Breast epithelium (tissue), 4 donors: ENCODE measurements at regions not wholly inside any gene's neighbourhood (a gene's known extent, or its start where the extent isn't known, plus 50 kb on each side); places are given as distances from the start of the nearest gene placed in this dataset.

Experiments
- DNase-seq, 2 donors: peaks; one replicate each; pipeline ENCODE4 v3.0.0-alpha.2; 2019; ENCODE audit warnings: low spot score in 2 of 2
- H3K27ac ChIP-seq, 2 donors: fragments of 200-600 bp; sonication (generic) in 1 of 2; one replicate each; pipeline ENCODE4 v1.5.1; 2016 to 2019; ENCODE audit warnings: mild to moderate bottlenecking in 1 of 2
- H3K27me3 ChIP-seq, 2 donors: fragments of 200-600 bp; sonication (generic) in 1 of 2; one replicate each; pipeline versions ENCODE4 v1.5.1 to v1.6.0; 2017 to 2019; ENCODE audit warnings: control low read depth in 1 of 2, mild to moderate bottlenecking in 1 of 2
- H3K36me3 ChIP-seq: fragments of 200-600 bp; one replicate; pipeline ENCODE4 v1.5.1; 2019
- H3K4me1 ChIP-seq, 2 donors: fragments of 200-600 bp; sonication (generic); one replicate each; pipeline ENCODE4 v1.5.1; 2016 to 2019; ENCODE audit warnings: control low read depth in 1 of 2
- H3K4me3 ChIP-seq, 3 donors: fragments of 200-600 bp; sonication (generic); 1 replicate in 2 of 3; 2 replicates in 1 of 3; pipeline ENCODE4 v1.5.1; 2016 to 2019; ENCODE audit warnings: mild to moderate bottlenecking in 3 of 3, moderate library complexity in 2 of 3
- H3K9me3 ChIP-seq, 2 donors: fragments of 200-600 bp; sonication (generic) in 1 of 2; one replicate each; pipeline ENCODE4 v1.5.1; 2016 to 2019; ENCODE audit warnings: control low read depth in 1 of 2
- POLR2A ChIP-seq: fragments of 450-650 bp; IDR thresholded peaks from one replicate; pipeline ENCODE4 v1.6.1; 2016; ENCODE audit warnings: antibody characterized with exemption, mild to moderate bottlenecking, moderate library complexity
- POLR2AphosphoS5 ChIP-seq, 3 donors: sonication (generic); formaldehyde crosslinking; IDR thresholded peaks; one replicate each; pipeline ENCODE4 v1.6.1; 2017; ENCODE audit warnings: antibody characterized with exemption in 3 of 3
- intact Hi-C: fragments of 100-400 bp; cut with DNase I; formaldehyde crosslinking; loops from one replicate; pipeline ENCODE4 v1.15.1; 2023; ENCODE audit warnings: low total_unique reads
- TF ChIP-seq, protein P1 (sequence below), 3 donors: fragments of 450-650 bp; IDR thresholded peaks; one replicate each; pipeline ENCODE4 v1.5.1; 2016 to 2017; ENCODE audit warnings: antibody characterized with exemption in 3 of 3, mild to moderate bottlenecking in 3 of 3, moderate library complexity in 3 of 3

DNA sequence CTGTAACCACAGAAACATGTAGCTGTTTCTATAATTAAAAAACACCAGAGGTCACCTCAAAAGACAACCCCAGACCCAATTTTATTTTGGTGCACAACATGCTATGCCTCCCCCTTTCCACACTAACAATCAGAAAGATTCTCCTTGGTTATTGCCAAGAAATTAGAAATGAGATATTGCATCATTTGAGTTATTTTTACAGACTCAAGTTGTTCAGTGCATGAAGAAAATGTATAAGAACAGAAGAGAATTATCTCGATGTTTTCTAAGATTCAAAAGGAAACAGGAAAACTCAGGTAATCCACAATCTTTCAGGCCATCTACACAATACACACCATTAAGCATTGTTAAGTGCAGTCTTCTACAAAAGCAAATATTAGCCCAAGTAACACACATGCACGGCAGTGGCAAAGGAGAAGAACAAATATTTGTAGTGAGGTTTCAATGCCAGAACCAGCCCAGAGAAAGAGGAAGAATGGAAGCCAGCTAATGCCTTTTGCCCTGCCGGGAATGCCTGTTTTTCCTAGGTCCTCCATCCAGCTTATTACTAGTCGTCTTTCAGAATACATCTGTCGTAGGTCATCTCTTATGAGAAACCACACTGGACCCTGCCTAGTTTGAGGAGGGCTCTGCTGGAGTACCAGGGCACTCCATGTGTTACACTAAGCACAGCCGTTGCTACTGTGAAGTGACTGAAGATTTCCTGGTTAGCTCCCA, 67.6 kb upstream of the C1GALT1 start:
- Histone ChIP-seq H3K27ac (no peak overlapping the region), H3K9me3 (no peaks in the 10 kb centered on the region), H3K27me3 (no peaks in the 10 kb centered on the region), H3K4me3 (no peak overlapping the region), H3K36me3 (no peaks in the 10 kb centered on the region), H3K4me1 (no peaks in the 10 kb centered on the region)
- no peak for TF ChIP-seq POLR2AphosphoS5 (IDR thresholded peaks at IDR 0.05)
- TF ChIP-seq, protein P1, sequence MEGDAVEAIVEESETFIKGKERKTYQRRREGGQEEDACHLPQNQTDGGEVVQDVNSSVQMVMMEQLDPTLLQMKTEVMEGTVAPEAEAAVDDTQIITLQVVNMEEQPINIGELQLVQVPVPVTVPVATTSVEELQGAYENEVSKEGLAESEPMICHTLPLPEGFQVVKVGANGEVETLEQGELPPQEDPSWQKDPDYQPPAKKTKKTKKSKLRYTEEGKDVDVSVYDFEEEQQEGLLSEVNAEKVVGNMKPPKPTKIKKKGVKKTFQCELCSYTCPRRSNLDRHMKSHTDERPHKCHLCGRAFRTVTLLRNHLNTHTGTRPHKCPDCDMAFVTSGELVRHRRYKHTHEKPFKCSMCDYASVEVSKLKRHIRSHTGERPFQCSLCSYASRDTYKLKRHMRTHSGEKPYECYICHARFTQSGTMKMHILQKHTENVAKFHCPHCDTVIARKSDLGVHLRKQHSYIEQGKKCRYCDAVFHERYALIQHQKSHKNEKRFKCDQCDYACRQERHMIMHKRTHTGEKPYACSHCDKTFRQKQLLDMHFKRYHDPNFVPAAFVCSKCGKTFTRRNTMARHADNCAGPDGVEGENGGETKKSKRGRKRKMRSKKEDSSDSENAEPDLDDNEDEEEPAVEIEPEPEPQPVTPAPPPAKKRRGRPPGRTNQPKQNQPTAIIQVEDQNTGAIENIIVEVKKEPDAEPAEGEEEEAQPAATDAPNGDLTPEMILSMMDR (IDR thresholded peaks at IDR 0.05) = no peak
- TF ChIP-seq POLR2A = no peak
- intact Hi-C loops = no loop called here
- no peak for DNase-seq

DNA sequence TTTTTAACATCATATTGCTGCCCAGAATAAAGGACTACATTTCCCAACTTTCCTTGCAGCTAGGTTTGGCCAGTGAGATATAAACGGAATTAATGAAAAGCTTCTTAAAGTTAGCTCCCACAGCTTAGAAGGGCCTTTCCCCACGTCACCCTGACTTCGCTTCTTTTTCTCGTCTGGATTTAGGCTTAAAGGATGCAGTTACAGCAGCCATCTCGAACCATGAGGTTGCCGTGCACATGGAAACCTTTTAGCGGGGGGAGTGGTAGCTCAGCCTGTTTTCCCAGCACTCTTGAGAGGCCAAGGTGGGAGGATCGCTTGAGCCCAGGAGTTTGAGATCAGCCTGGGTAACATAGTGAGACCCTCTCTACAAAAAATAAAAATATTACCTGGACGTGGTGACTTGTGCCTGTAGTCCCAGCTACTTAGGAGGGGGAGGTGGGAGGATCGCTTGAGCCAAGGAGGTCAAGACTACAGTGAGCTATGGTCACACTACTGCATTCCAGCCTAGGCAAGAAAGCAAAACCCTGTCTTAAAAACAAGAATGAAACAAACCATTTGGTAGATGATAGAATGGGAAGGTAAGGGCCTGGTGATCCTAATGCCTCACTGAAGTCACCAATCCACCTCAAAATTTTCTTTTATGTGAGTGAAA, 64.3 kb upstream of the C1GALT1 start:
- intact Hi-C loops = no loop called here
- Histone ChIP-seq H3K27me3 (no peaks in the 10 kb centered on the region), H3K4me3 (no peak overlapping the region), H3K9me3 (no peaks in the 10 kb centered on the region), H3K36me3 (no peaks in the 10 kb centered on the region), H3K4me1 (no peaks in the 10 kb centered on the region), H3K27ac (no peak overlapping the region)
- TF ChIP-seq, protein P1 (IDR thresholded peaks at IDR 0.05) = no peak
- TF ChIP-seq POLR2A (no peak), POLR2AphosphoS5 (IDR thresholded peaks at IDR 0.05) (no peak)
- no peak for DNase-seq

DNA sequence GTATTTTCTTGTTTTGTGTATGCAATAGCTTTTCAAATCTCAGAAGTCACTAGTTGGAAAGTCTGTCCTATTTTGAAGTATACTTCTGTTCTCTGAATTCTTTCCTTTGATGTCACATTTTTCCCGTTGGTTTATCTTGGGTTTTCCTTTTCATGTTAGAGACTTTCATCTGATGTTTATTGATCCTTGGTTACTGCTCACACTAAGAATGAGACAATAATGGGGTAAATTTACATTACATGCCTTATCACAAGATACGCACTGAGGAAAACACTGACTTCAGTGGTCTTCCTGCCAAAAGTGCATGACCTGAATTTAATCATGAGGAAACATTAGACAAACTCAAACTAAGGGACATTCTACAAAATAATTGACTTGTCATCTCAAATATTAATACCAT, 63.5 kb upstream of the C1GALT1 start:
- H3K4me1 ChIP-seq = no peaks in the 10 kb centered on the region
- intact Hi-C loops = no loop called here
- DNase-seq = no peak
- no peaks in the 10 kb centered on the region for H3K27me3 ChIP-seq
- H3K9me3 ChIP-seq = no peaks in the 10 kb centered on the region
- TF ChIP-seq POLR2AphosphoS5 (IDR thresholded peaks at IDR 0.05) (no peak), POLR2A (no peak)
- TF ChIP-seq, protein P1 (IDR thresholded peaks at IDR 0.05) = no peak
- H3K4me3 ChIP-seq = no peak overlapping the region
- H3K27ac ChIP-seq = no peak overlapping the region
- H3K36me3 ChIP-seq = no peaks in the 10 kb centered on the region

DNA sequence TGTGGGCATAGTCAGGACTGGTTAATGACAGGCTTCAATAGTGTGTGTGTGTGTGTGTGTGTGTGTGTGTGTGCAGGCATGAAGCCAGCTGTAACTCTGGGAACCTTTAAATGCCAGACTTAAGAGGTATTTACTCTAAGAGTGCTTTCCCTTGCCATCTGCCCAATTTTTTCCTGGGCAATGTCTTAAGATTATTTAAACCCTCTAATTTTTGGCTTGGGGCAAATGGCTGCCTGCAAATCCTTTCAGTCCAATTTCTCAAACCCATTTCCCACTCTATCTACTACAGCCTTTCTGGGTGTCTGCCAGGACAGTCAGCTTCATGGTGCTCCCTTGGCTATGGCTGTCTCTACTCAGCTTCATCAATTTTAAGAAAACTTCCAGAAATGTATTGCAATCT, 62.6 kb upstream of the C1GALT1 start:
- Histone ChIP-seq H3K4me1 (no peaks in the 10 kb centered on the region), H3K9me3 (no peaks in the 10 kb centered on the region), H3K36me3 (no peaks in the 10 kb centered on the region), H3K27me3 (no peaks in the 10 kb centered on the region), H3K4me3 (no peak overlapping the region), H3K27ac (no peak overlapping the region)
- TF ChIP-seq, protein P1 (IDR thresholded peaks at IDR 0.05) = no peak
- no peak for TF ChIP-seq POLR2AphosphoS5 (IDR thresholded peaks at IDR 0.05)
- no peak for TF ChIP-seq POLR2A
- no peak for DNase-seq
- intact Hi-C loops = no loop called here

DNA sequence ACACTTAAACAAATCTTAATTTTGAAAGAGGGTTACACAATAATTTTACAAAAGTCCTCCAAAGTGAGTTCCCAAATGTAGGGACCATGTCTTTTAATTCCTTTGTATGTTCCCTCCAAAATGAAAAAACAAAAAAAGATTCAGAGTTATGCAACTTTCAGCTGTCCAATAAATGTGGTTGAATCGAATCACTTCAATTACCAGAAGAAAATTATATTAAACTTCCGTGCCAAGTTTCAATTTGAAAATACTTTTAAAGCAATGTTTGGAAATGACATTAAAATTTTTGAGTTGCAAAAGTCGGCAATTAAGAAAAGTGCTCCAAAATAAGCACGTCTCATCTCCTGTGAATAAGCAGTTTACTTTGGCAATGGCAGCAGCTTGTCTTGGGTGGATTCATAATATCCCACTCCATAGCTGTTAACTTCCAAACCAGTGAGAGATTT, 60.3 kb upstream of the C1GALT1 start:
- TF ChIP-seq POLR2A = no peak
- TF ChIP-seq, protein P1 (IDR thresholded peaks at IDR 0.05) = no peak
- no peak for TF ChIP-seq POLR2AphosphoS5 (IDR thresholded peaks at IDR 0.05)
- intact Hi-C loops = no loop called here
- no peak for DNase-seq
- no peaks in the 10 kb centered on the region for H3K27me3 ChIP-seq
- H3K27ac ChIP-seq = no peak overlapping the region
- no peaks in the 10 kb centered on the region for H3K4me1 ChIP-seq
- H3K36me3 ChIP-seq = no peaks in the 10 kb centered on the region
- no peak overlapping the region for H3K4me3 ChIP-seq
- H3K9me3 ChIP-seq = no peaks in the 10 kb centered on the region
